ENCODE measurements at regions not wholly inside any gene's neighbourhood (a gene's known extent, or its start where the extent isn't known, plus 50 kb on each side); places are given as distances from the start of the nearest gene placed in this dataset.
"Not testable (repeated sequence)": the region's sequence is repeated elsewhere in the genome, so short reads cannot be mapped to it uniquely, and the experiment has no call there.

DNA sequence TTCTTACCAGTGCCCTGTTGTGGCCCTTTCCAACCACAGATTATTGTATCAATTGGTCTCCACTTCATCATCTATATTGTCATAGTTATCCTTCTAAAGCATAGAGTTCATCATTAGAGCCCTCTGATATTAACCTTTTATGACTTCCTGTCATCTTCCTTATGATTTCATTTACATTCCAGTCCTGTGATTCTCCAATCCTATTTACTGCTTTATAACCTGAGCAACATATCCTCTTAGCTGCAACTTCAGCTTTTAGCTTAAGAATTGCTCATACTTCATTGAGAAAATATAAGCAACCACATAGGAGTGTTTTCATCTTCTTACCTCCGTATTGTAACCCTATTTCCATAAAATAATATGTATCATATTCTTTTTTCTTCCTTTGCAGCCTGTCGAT is 252.6 kb upstream of the CENPE start:
- Histone ChIP-seq H3K36me3 (ENCODE audit: insufficient read depth, low read length) (no peaks in the 10 kb centered on the region), H3K9me3 (ENCODE audit: low read length) (no peaks in the 10 kb centered on the region), H3K4me3 (ENCODE audit: low read length) (no peak overlapping the region), H3K4me1 (ENCODE audit: insufficient read depth, low read length) (no peaks in the 10 kb centered on the region), H2AFZ (ENCODE audit: low read depth, low read length) (no peak overlapping the region), H3K27me3 (ENCODE audit: insufficient read depth, low read length) (no peaks in the 10 kb centered on the region)

GRCh38 chr4:103449296-103450023 is 251.3 kb upstream of the CENPE start:
- no peaks in the 10 kb centered on the region for H3K9me3 ChIP-seq (ENCODE audit: low read length)
- H2AFZ ChIP-seq (ENCODE audit: low read depth, low read length) = no peak overlapping the region
- H3K4me3 ChIP-seq (ENCODE audit: low read length) = no peak overlapping the region
- H3K4me1 ChIP-seq (ENCODE audit: insufficient read depth, low read length) = no peaks in the 10 kb centered on the region
- no peaks in the 10 kb centered on the region for H3K36me3 ChIP-seq (ENCODE audit: insufficient read depth, low read length)
- H3K27me3 ChIP-seq (ENCODE audit: insufficient read depth, low read length) = no peaks in the 10 kb centered on the region

- no peaks in the 10 kb centered on the region for H3K9me3 ChIP-seq (ENCODE audit: low read length)
- H3K36me3 ChIP-seq (ENCODE audit: insufficient read depth, low read length) = no peaks in the 10 kb centered on the region
- no peak overlapping the region for H2AFZ ChIP-seq (ENCODE audit: low read depth, low read length)
- peaks cover 4% of the 10 kb centered on the region for H3K4me1 ChIP-seq (ENCODE audit: insufficient read depth, low read length)
- no peaks in the 10 kb centered on the region for H3K27me3 ChIP-seq (ENCODE audit: insufficient read depth, low read length)
- no peak overlapping the region for H3K4me3 ChIP-seq (ENCODE audit: low read length)
These were observed 247.2 kb upstream of the CENPE start for GRCh38 chr4:103445377-103445776.

DNA sequence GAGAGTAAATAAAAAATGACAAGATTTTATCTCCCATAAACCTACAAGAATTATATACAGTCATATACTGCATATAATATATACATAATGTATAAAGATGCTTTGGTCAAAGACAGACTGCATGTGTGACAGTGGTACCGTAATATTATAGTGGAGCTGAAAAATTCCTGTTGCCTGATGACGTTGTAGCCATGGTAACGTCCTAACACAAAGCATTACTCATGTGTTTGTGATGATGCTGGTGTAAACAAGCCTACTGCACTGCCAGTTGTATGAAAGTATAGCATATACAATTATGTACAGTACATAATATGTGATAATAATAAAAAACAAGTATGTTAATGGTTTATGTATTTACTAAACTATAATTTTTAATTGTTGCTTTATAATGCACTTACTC is 245.2 kb upstream of the CENPE start:
- Histone ChIP-seq H3K27me3 (ENCODE audit: insufficient read depth, low read length) (no peaks in the 10 kb centered on the region), H3K4me3 (ENCODE audit: low read length) (no peak overlapping the region), H3K4me1 (ENCODE audit: insufficient read depth, low read length) (peaks cover 4% of the 10 kb centered on the region), H3K36me3 (ENCODE audit: insufficient read depth, low read length) (no peaks in the 10 kb centered on the region), H3K9me3 (ENCODE audit: low read length) (no peaks in the 10 kb centered on the region), H2AFZ (ENCODE audit: low read depth, low read length) (no peak overlapping the region)

GRCh38 chr4:103429283-103429682 is 231.1 kb upstream of the CENPE start:
- H3K9me3 ChIP-seq (ENCODE audit: low read length) = peaks cover 1% of the 10 kb centered on the region
- no peaks in the 10 kb centered on the region for H3K27me3 ChIP-seq (ENCODE audit: insufficient read depth, low read length)
- no peak overlapping the region for H3K4me3 ChIP-seq (ENCODE audit: low read length)
- no peaks in the 10 kb centered on the region for H3K36me3 ChIP-seq (ENCODE audit: insufficient read depth, low read length)
- no peak overlapping the region for H2AFZ ChIP-seq (ENCODE audit: low read depth, low read length)
- no peaks in the 10 kb centered on the region for H3K4me1 ChIP-seq (ENCODE audit: insufficient read depth, low read length)

- H3K36me3 ChIP-seq (ENCODE audit: insufficient read depth, low read length) = no peaks in the 10 kb centered on the region
- no peak overlapping the region for H3K4me3 ChIP-seq (ENCODE audit: low read length)
- peak overlapping the region; percentile 33 for H2AFZ ChIP-seq (ENCODE audit: low read depth, low read length)
- no peaks in the 10 kb centered on the region for H3K27me3 ChIP-seq (ENCODE audit: insufficient read depth, low read length)
- H3K4me1 ChIP-seq (ENCODE audit: insufficient read depth, low read length) = no peaks in the 10 kb centered on the region
- H3K9me3 ChIP-seq (ENCODE audit: low read length) = no peaks in the 10 kb centered on the region
These were observed 227.3 kb upstream of the CENPE start for GRCh38 chr4:103425406-103425805.

- Histone ChIP-seq H3K27me3 (ENCODE audit: insufficient read depth, low read length) (no peaks in the 10 kb centered on the region), H3K36me3 (ENCODE audit: insufficient read depth, low read length) (no peaks in the 10 kb centered on the region), H2AFZ (ENCODE audit: low read depth, low read length) (peak overlapping the region; percentile 33), H3K4me3 (ENCODE audit: low read length) (no peak overlapping the region), H3K4me1 (ENCODE audit: insufficient read depth, low read length) (no peaks in the 10 kb centered on the region), H3K9me3 (ENCODE audit: low read length) (no peaks in the 10 kb centered on the region)
These were observed 226.7 kb upstream of the CENPE start for GRCh38 chr4:103424853-103425252.

DNA sequence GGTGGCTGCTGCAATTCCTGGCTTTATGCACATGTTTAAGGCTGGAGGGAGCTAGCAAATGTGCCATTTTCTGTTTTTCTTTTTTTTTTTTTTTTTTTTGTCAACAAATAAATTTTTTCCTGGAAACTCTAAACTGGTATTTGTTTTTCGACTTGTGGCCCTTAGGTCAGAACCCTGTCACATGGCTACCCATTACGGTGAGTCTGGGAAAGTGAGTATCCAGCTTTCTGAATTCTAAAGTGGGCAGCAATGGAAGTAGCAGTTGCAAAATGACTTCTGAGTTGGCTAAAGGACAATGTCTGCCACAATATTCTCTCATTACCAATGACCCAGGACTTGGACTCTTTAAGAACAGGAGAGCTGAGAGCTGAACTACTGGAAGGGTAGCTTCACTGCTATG is 225.1 kb upstream of the CENPE start:
- Histone ChIP-seq H3K27me3 (ENCODE audit: insufficient read depth, low read length) (no peaks in the 10 kb centered on the region), H3K9me3 (ENCODE audit: low read length) (no peaks in the 10 kb centered on the region), H3K4me1 (ENCODE audit: insufficient read depth, low read length) (no peaks in the 10 kb centered on the region), H3K4me3 (ENCODE audit: low read length) (no peak overlapping the region), H2AFZ (ENCODE audit: low read depth, low read length) (no peak overlapping the region), H3K36me3 (ENCODE audit: insufficient read depth, low read length) (no peaks in the 10 kb centered on the region)

GRCh38 chr4:103422467-103423219 is 224.5 kb upstream of the CENPE start:
- Histone ChIP-seq H3K36me3 (ENCODE audit: insufficient read depth, low read length) (no peaks in the 10 kb centered on the region), H3K4me3 (ENCODE audit: low read length) (no peak overlapping the region), H3K9me3 (ENCODE audit: low read length) (no peaks in the 10 kb centered on the region), H3K27me3 (ENCODE audit: insufficient read depth, low read length) (no peaks in the 10 kb centered on the region), H2AFZ (ENCODE audit: low read depth, low read length) (no peak overlapping the region), H3K4me1 (ENCODE audit: insufficient read depth, low read length) (no peaks in the 10 kb centered on the region)

DNA sequence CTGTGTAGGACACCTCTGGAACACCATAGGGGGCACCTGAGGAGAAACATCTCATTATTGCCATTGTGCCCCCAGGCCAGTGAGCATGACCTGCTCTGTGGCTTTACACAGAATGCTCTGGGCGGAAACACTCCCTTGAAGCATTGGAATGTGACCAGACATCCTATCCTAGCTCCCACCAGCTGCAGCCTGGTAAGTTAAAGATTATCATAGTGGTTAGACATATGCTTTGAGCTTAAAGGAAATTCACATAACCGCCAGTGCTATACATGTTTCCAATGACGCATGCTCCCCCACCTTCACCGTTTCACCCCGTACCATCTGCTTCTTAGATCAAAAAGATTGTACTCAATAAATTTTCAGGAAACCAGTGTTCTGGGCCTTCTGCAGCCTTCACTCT is 217.7 kb upstream of the CENPE start:
- H3K36me3 ChIP-seq (ENCODE audit: insufficient read depth, low read length) = no peaks in the 10 kb centered on the region
- no peak overlapping the region for H3K4me3 ChIP-seq (ENCODE audit: low read length)
- H3K4me1 ChIP-seq (ENCODE audit: insufficient read depth, low read length) = no peaks in the 10 kb centered on the region
- H3K9me3 ChIP-seq (ENCODE audit: low read length) = no peaks in the 10 kb centered on the region
- H3K27me3 ChIP-seq (ENCODE audit: insufficient read depth, low read length) = no peaks in the 10 kb centered on the region
- no peak overlapping the region for H2AFZ ChIP-seq (ENCODE audit: low read depth, low read length)

DNA sequence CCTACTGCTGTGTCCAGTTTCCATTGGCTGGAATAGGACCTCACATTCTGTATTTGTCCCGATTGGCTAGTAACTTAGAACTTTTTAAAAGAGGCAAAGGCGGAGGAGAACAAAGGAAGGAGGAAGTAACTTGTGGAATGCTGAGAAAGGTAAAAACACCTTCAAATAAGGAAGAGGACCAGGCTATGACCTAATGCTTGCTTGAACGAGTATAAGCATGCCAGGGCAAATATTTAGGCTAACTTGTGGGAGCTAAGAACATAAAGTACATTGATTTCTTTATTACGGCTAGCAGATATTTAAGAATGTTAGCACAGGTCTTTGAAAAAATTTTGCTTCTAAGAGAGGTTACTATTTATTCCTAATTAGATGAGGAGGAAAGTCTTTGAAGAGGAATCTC is 214.5 kb upstream of the CENPE start:
- H3K4me1 ChIP-seq (ENCODE audit: insufficient read depth, low read length); H3K9me3 ChIP-seq (ENCODE audit: low read length); H3K36me3 ChIP-seq (ENCODE audit: insufficient read depth, low read length); H3K4me3 ChIP-seq (ENCODE audit: low read length); H3K27me3 ChIP-seq (ENCODE audit: insufficient read depth, low read length); H2AFZ ChIP-seq (ENCODE audit: low read depth, low read length): not testable (repeated sequence)

DNA sequence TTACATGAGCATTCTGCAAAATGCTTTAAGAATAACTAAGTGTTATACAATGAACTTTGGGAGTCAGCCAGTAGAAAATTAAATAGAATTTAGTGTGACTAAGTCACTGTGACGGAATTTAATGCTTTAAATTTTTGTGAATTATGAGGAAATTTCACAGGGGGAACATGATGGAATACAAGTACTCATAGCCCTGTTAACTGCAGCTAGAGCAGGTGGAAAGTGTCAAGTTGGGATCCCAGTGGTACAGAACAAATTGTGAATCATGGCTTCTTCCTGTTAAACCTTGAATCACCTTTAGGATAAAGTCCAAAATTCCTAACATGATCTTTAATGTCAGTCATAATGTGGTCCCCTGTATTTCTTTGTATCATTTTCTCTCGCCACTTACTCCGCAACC is 212.2 kb upstream of the CENPE start:
- H3K4me3 ChIP-seq (ENCODE audit: low read length) = no peak overlapping the region
- no peaks in the 10 kb centered on the region for H3K4me1 ChIP-seq (ENCODE audit: insufficient read depth, low read length)
- H3K27me3 ChIP-seq (ENCODE audit: insufficient read depth, low read length) = no peaks in the 10 kb centered on the region
- no peaks in the 10 kb centered on the region for H3K36me3 ChIP-seq (ENCODE audit: insufficient read depth, low read length)
- no peak overlapping the region for H2AFZ ChIP-seq (ENCODE audit: low read depth, low read length)
- no peaks in the 10 kb centered on the region for H3K9me3 ChIP-seq (ENCODE audit: low read length)

GRCh38 chr4:103405415-103405814 is 207.3 kb upstream of the CENPE start:
- H3K36me3 ChIP-seq (ENCODE audit: insufficient read depth, low read length) = no peaks in the 10 kb centered on the region
- H2AFZ ChIP-seq (ENCODE audit: low read depth, low read length) = no peak overlapping the region
- H3K27me3 ChIP-seq (ENCODE audit: insufficient read depth, low read length) = no peaks in the 10 kb centered on the region
- H3K4me3 ChIP-seq (ENCODE audit: low read length) = no peak overlapping the region
- H3K4me1 ChIP-seq (ENCODE audit: insufficient read depth, low read length) = peaks cover 7% of the 10 kb centered on the region
- H3K9me3 ChIP-seq (ENCODE audit: low read length) = no peaks in the 10 kb centered on the region

All from neuron (in vitro differentiated cells).